Activated CD8-positive, alpha-beta memory T cell treated with anti-CD3 and anti-CD28 coated beads, Interleukin-2, amount 50 U/mL, for 48 hours (primary cell): ENCODE measurements at regions not wholly inside any gene's neighbourhood (a gene's known extent, or its start where the extent isn't known, plus 50 kb on each side); places are given as distances from the start of the nearest gene placed in this dataset.
"Not testable (repeated sequence)": the region's sequence is repeated elsewhere in the genome, so short reads cannot be mapped to it uniquely, and the experiment has no call there.

Experiments used
- DNase-seq: peaks from one replicate; pipeline ENCODE4 v3.0.0-alpha.2; 2020

DNA sequence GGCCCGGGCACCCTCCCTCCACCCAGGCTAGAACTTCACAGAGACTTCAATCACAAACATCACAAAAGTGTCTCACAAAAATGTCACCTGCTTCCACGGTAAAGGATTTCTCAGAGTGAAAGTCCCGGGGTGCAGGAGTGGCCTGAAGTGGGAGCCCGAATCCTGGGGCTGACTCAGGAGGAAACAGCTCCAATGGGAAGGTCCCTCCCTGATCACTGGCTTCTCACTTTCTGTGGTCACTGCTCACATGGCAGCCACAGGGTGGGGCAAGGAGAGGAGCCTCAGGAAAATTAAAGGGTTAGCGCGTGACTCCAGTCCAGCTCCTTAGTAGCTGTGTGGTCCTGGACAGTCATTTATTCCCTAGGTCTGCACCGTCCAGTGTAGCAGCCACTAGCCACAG is 564.5 kb upstream of the B3GAT1 start:
- DNase-seq, result no peak

DNA sequence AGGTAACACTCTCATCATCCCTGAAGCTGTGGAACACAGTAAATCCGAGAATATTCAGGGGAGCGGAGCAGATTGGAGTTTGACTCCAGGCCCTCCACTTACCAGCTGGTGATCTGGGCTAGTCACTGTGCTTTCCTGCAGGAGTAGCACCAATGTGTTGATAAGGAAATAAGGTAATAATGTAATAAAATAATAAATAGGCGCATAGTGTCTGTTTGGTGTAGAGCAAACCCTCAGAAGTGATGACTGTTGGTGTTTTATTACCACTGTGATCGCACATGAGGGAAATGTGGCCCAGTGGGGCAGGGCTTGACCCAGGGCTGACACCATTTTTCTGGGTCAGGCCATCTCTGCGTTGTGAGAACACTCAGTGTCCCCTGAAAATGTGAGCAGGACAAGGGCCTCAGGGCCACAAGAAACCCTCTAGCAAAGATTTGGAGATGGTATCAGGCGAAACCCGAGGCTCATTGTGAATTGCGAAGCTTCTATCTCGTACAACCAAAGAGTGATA is 563.9 kb upstream of the B3GAT1 start:
- DNase-seq, result no peak

DNA sequence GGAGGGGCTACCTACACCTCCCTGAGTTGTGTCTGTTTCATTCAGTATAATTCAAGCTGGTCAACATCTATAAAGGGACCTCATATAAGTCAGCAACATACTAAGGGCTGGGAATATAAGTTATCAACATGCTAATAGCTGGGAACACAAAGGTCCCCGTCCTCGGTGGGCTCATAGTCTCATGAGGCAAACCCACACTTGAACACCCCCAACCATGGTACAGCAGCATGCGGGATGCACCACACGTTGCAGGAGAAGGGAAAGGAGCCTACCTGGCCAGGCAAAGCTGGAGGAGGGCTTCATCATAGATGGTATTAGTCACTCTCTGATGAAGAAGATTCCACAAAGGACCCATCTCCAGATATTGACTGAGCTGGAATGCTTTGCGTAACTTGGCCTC is 561.8 kb upstream of the B3GAT1 start:
- no peak for DNase-seq

DNA sequence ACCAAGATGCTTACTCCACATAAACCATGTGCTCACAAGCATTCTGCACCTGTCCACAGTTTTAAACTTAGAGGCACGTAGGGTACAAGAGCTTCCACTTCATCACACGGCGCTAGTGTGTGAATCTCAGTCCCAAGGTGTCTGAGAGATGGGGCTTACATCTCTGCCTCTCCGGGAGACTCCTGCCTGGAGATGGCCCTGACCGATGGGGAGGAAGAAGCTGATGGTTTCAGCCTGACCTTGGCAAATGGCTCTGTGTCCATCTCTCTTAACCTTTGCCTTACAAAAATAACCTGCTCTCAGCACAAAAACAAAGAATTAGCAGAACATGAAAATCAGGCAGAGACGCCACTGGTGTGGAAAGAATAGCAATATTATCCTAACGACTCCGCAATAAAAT is 559.3 kb upstream of the B3GAT1 start:
- no peak for DNase-seq

DNA sequence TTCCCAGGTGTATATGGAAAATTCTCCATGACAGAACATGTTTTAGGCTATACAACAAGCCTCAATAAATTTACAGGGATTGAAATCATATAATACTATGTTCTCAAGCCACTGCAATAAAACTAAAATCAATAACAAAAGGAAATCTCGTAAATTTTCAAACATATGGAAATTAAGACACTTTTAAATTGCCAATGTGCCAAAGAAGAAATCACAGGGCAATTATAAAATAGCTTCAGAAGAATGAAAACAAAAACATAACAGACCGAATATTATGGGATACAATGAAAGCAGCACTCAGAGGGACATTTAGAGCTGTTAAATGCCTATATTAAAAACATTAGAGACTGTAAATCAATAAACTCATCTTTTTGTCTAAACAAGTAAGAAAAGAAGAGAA is 555.7 kb upstream of the B3GAT1 start:
- DNase-seq, result no peak

DNA sequence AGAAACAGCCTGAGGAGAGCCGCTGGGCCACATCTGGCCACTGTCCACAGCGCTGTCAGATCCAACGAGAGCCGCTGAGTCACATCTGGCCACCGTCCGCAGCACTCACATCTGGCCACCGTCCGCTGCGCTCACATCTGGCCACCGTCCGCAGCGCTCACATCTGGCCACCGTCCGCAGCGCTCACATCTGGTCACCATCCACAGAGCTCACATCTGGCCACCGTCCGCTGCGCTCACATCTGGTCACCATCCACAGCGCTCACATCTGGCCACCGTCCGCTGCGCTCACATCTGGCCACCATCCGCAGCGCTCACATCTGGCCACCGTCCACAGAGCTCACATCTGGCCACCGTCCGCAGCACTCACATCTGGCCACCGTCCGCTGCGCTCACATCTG is 549.3 kb upstream of the B3GAT1 start:
- not testable (repeated sequence) for DNase-seq

DNA sequence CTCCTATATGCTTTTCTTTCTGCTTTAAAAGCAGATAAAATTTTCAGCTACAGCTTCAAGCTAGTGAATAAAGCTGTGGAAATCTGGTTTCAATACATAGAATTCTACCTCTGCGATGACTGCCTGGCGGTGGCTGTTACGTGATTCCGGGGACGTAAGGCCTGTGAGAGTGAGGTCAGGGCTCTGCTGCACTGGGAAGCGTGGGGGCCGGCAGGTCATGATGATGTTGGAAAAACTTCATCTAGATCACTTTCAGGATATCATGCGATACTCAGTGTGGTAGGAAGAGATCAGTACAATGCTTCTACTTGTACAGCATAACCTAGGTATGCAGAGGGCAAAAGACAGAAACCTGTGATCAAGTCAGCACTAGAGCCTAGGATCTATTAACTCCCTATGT is 546.8 kb upstream of the B3GAT1 start:
- no peak for DNase-seq

DNA sequence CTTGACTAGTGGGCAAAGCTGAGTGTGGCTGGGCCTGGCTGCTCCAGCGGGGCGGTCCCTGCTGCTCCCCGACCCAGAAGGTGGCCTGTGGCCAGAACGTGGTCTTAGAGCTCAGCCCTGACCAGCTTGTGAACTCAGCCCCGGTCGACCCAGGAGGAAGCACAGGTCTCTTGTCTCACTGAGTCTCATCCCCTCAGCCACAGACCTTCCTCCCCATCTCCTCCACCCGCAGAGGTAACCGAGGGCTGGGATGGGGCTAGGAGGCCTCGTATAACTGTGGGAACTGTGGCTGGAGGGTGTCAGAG is 546.2 kb upstream of the B3GAT1 start:
- DNase-seq, result no peak

DNA sequence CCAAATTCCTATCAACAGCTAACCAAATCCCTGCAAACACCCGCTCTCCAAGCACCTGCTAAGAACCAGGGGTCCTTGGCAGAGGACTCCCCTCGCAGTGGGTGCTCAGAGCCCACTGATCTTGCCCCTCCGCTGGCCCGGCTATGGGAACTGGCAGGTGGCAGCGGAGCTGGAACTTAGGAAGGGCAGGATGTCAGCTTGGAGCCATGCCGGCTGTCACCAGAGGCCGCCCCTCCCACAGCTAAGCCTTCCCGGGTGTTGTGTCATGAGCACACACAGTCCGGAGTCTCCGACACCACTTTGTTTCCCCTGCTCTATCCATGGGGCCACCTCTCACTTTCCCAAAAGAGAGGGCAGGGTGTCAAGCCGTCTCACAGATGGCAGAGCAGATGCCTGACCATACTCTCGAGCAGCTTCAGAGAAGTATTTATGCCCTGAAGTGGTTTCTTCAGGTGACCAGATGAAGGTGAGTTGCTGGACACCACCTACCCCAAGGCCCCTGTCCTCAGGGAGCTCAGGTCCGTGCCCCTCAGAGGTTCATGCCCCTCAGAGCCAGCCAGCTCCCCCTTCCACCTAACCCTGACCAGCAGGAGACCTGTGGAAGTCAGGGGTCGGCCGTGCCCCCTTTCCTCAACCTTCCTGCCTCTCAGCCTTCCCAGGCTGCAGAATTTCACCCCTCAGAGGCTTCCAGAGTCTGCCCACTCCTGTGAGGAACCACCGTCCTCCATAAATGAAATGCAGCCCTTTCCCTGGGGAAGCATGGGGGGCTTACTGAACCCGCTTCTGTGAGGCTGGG is 545.7 kb upstream of the B3GAT1 start:
- DNase-seq, result no peak

DNA sequence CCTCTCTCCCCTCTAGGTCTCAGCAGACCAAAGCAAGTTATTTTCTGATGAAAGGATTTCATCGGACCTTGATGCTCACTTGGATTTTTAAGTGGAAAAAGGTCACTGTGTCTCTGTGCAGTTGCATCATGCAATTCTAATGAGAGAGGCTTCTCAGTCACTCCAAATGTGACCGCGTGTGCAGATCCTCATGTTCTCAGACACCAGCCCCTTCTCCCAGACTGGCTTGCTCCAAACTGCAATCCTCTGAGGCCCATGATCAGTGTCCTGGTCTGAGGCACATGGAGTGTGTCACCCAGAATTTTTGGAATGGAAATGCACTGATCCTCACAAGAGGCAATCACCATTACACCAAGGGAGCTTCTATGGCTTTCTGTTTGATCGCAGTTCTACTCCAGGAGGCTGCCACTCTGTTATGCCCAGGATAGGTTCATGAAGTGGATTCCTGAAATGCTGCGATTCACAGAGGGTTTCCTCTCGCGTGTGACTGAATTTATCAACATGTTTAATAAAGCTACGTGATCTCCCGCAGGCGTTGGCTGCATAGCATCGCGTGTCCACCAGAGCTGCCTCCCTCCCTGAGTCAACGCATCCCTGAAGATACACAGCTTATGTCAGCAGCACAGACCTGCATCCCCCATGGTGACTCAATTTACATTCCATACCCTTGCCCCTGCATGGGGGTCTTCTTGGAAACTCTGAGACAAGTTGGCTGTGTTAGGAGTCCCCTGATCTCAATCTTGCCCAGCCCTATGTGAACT is 544.6 kb upstream of the B3GAT1 start:
- DNase-seq, result no peak

DNA sequence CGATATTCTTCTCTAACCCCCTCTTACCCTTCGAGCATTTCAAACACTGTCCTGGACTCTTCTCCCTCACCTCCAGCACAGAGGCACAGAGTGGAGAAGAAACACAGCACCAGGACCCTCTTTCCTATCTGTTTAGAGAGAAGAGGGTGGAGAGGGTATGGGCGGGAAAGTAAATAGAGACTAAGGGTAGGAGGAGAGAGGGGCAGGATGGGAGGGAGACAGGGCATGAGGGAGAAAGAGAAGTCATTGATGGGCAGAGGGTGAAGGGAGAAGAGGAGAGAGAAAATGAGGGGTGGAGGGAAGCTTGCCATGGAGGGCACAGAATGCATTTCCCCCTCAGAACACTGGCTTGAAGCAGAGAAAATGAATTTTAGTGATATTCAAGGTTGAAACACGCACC is 543.9 kb upstream of the B3GAT1 start:
- DNase-seq, result not testable (repeated sequence)

DNA sequence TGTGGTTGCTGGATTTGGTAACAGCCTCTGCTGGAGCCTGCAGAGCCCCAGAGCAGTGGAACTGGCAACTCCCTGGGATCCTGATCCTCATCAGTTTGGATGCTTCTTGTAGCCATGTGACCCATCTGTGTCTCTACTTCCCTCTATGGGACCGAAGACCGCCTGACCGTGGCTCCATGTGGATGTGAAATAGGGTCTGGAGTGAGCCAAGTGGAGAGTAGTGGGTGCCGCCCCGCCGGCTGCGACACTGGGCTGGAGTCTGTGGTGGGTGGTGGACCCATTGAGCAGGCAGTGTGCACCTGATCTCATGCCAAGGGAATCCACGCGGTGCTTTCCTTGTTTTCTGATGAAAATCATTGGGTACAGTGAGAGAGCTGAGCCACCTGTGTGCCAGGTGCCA is 543.2 kb upstream of the B3GAT1 start:
- DNase-seq, result no peak

DNA sequence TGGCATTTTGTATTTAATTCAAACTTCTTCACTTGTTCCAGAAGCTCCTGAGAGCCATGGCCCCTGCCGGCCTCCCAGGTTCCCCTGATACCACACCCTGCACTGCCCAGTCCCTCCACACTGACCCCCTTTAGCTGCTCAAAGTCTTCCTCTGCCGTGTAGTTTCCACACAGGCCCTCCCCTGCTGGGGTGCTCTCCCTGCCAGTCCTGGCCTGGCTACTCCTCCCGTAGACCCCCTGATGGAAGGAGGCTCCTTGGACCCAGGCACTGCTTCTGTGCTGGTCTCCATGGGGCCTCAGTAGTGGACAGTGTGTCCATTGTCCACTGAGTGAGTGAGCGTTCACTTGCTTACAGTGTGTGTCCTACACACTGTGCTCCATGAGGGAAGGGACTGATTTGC is 542.4 kb upstream of the B3GAT1 start:
- not testable (repeated sequence) for DNase-seq

DNA sequence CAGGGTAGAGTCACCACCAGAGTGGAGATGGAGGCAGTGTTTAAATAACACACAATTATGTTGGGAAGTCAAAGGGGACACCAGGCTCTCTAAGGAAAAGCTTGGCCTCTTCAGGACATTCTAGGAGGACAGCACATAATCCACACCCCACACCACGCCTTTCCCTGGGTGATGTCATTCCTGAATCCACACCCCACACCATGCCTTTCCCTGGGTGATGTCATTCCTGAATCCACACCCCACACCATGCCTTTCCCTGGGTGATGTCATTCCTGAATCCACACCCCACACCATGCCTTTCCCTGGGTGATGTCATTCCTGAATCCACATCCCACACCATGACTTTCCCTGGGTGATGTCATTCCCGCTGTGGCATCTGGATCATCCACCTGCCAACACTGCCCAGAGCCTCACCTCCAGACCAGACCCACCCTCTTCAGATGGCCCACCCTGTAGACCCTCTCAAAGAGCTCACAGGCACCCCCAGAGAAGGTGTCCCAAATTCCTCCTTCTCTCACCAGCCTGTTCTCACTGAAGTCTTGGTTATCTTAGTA is 541.5 kb upstream of the B3GAT1 start:
- not testable (repeated sequence) for DNase-seq

DNA sequence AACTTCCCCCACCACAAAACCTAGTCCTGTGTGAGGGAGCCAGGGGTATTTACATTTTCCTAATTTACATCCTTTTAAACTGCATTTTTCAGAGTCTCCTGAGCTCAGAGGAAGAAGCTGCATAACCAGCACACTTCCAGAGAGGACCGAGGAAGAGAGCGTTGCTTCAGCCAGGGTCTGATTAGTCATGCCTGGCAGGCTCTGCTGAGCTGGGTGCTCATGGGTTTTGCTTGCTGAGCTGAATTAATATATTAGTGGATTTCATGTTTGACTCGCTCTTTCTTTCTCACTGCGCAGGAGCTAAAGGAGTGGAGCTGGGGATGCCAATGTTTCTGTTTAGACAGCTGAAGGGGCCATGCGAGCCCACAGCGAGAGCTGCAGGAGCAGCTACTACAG is 539.3 kb upstream of the B3GAT1 start:
- no peak for DNase-seq

DNA sequence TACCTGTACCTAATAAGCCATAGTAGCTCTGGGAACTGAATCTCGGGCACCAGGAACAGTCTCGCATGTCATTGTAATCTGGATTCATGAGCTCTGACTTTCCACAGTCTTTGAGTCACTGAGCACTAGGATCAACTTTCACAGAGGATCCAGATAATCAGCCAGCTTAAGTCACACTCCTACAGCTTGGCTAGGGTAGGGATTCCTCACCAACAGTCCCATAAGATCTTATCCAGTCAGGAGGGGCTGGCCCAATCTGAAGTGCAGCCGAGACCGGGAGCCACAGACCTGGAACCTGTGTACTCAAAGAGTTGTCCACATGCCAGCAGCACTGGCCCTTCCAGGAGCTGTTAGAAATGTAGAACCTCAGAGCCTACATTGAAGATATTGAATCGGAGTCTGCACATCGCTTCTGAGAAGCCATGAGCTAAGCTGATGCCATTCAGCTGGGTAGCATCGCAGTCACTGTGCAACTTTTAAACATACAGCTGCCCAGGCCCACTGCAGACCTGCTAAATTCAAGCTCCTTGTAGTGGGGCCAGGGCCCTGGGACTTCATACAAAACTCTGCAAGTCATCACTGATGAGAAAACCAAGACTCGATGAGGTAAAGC is 538.8 kb upstream of the B3GAT1 start:
- DNase-seq, result no peak

DNA sequence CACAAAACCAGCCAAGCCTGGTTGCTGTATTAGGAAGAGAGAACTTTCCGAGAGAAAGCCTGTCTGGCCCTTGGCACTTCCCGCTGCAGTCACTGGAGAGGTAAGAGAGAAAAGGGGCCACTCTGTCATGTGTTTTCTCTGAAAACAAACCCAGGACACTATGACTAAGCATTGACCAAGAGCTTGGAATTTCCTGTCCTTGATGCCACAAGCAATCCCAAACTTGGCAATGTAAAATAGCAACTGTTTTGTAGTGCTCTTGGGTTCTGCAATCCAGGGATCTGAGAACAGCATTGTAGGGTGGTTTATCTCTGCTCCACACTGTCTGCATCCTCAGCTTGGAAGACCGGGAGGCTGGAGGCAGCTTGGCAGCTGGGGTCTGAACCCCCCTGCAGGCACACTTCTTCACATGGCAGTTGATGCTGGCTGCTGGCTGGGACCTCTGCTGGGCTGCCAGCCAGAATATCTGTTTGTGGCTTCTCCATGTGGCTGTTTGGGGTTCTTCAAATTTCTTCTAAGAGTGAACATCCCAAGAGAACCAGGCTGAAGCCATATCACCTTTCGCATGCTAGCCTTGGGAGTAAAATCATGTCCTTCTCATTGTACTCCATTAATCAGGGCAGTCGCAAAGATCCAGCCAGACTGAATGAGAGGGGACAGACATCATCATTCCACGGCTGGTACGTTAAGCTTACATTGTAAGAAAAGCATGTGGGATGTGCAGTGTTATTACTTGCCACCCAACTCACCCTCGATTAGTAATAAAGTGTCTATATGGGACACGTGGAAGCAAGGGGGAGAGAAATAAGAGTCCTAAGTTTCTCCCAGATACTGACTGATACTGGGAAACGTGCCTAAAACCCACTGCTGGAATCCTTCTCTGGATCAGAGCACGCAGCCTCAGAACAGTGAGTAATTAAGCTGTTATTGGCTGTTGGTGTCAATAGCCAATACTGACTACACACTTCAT is 537.4 kb upstream of the B3GAT1 start:
- DNase-seq, result no peak

DNA sequence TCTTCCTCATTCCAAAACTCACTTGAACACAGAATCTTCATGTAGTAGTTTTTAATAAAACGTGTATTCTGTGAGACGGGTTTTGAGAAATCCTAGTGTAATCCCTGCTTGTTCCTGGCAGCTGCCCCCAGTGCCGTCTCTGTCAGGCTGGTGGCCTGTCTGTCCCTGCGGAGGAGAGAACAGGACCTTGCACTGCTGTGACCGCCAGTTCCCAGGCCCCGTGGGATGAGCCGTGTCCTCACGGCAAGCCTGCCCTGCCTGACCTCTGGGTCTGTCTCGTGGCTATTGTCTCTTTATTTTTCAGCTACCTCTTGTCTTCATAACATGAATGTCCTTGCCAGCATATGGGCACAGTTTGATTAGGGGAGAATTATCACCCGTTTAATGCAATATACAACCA is 535.5 kb upstream of the B3GAT1 start:
- no peak for DNase-seq

DNA sequence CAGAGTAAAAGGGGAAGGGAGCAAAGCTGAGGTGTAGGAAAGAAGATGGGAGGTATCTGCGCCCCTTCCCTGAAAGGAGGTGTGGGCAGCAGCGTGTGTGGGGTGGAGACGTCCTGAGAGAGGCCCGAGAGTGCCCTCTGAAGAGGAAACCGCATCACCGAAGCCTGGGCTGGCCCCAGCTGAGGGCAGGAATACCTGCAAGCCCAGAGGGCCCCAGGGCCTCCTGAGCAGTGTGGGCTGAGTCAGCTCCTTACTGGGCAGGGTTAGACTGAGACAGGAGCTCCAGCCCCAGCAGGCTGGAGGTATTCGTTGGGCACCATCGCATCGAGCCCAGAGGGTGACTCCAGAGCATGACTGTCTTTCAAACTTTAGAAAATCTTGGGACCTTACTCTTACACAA is 534.0 kb upstream of the B3GAT1 start:
- no peak for DNase-seq

DNA sequence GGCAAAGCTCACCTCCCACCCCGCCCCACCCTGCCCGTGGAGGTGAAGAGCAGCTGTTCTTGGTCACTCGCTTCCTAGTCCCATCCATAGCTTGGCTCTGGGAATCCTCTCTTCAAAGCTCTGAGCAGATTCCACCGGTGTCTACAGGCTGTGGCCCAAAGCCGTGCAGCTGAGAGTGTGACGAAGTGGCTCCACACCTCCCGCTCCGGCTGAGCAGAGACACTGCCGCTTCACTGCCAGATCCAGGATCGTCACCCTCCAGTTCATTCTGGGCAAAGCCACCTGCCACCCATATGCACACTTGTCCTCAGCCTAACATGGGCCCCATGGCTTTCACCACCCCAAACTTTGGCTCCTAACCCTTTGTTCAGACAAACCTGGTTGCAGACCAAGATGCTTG is 532.9 kb upstream of the B3GAT1 start:
- no peak for DNase-seq

DNA sequence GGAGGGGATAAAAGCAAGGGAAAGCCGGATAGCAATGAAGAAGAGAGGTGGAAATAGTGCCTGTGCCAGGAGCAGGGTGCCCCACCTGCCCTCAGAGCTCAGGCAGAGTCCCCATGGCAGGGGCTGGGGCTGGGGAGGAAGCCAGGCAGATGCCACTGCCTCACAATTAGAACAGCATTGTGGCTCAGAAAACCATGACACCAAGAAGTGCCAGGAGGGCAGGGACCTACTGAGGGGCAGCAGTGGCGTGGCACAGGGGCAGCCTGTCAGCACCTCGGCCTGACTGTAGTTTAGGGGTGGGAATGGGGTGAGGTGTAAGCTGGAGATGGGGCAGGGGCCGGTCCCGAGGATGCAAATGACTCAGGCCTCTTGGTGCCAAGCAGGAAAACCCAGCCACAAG is 532.1 kb upstream of the B3GAT1 start:
- no peak for DNase-seq

DNA sequence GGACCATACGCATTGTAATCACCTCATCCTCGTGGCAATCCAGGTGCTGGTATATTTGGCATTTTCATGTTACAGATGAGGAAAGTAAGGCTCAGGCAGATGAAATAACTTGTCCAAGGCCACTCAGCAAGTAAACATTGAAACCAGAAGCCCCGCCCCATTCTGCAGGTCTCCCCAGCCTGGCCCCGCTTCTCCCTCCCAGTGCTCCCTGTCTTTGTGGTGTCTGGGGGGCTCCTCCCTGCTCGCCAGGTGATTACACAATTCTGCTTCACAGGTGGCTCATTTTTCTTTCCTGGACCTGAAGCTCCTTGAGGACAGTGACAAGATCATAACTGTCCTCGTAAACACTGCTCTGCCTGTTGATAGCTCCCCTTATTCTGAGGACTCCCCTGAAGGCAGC is 531.5 kb upstream of the B3GAT1 start:
- no peak for DNase-seq

DNA sequence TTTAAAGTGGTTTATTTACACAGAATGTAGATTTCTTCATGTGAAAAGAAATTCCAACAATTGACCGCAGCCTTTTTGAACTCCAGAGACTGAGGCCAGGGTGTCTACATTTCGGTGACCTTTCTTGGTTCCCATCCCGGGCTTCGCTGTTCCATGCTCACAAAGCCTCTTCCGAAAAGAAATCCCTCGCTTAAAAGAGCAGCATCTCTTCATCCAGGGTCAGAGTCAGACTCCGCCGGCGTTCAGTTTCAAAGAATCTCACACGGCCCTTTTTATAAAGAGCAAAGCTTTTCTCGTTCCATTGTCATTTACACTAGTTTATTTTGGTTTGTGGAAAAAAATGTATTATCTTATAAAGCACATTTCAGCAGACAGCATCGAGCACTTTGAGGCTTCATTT is 530.6 kb upstream of the B3GAT1 start:
- no peak for DNase-seq
